Left lung (tissue), 4 donors: ENCODE measurements at regions not wholly inside any gene's neighbourhood (a gene's known extent, or its start where the extent isn't known, plus 50 kb on each side); places are given as distances from the start of the nearest gene placed in this dataset.

Source experiments
- ATAC-seq: fragments of 200-7000 bp; cut with Tn5 transposase; one replicate; pipeline ENCODE4 v1.9.1; 2020; ENCODE audit warnings: moderate library complexity
- DNase-seq, 4 donors: peaks; one replicate each; pipeline ENCODE4 v3.0.0-alpha.2; 2013 to 2020
- H3K27ac ChIP-seq, 2 donors: fragments of 200-600 bp; sonication (generic) in 1 of 2; one replicate each; pipeline versions ENCODE4 v1.5.0 to v1.8.0; 2020 to 2021
- H3K27me3 ChIP-seq, 2 donors: fragments of 200-600 bp; sonication (generic) in 1 of 2; one replicate each; pipeline versions ENCODE4 v1.5.0 to v1.8.0; 2020 to 2021
- H3K36me3 ChIP-seq, 2 donors: fragments of 200-600 bp; sonication (generic) in 1 of 2; one replicate each; pipeline versions ENCODE4 v1.5.0 to v1.8.0; 2020 to 2021
- H3K4me1 ChIP-seq, 2 donors: fragments of 200-600 bp; one replicate each; pipeline ENCODE4 v1.8.0; 2021
- H3K4me3 ChIP-seq, 2 donors: fragments of 200-600 bp; sonication (generic) in 1 of 2; one replicate each; pipeline versions ENCODE4 v1.5.0 to v1.8.0; 2020 to 2021; ENCODE audit warnings: mild to moderate bottlenecking in 1 of 2
- H3K9me3 ChIP-seq, 2 donors: fragments of 200-600 bp; sonication (generic) in 1 of 2; one replicate each; pipeline versions ENCODE4 v1.5.0 to v1.8.0; 2020 to 2021
- intact Hi-C, 2 donors: fragments of 100-400 bp; cut with DNase I; formaldehyde crosslinking; loops; one replicate each; pipeline versions ENCODE4 v1.11.2 to v1.14.2; 2022
- TF ChIP-seq, protein P1 (sequence below), 2 donors: fragments of 200-600 bp; sonication (generic) in 1 of 2; IDR thresholded peaks; one replicate each; pipeline versions ENCODE4 v1.5.0 to v1.8.0; 2021; ENCODE audit warnings: antibody characterized with exemption in 2 of 2
- donor health status: DM: no; HTN: yes; CAD: no.
- donor health status: DM: no; HTN: no; CAD: no.

DNA sequence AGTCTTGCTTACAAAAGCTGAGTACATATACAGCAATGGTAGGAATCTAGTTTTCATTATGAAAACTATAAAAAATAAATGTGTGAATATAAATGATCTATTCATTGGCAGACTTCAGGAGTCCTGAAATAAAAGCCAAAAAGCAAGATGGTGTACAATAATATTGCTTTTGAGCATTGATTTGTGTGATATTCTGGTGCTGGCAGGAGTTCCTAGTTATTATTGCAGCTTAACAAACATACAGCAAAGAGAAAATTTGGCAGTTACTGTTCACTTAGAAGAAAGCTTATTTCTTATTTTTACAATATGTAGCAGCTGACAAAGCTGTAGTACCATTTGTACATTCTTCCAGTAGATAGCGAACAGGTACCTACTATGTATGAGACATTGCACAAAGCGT lies 1518.9 kb upstream of the TENM4 start:
- Histone ChIP-seq H3K4me1 (no peaks in the 10 kb centered on the region), H3K27me3 (no peaks in the 10 kb centered on the region), H3K4me3 (no peak overlapping the region), H3K27ac (no peak overlapping the region), H3K9me3 (no peaks in the 10 kb centered on the region), H3K36me3 (no peaks in the 10 kb centered on the region)
- DNase-seq (no peak), ATAC-seq (no peak)
- intact Hi-C loops, result no loop called here
- TF ChIP-seq, protein P1, sequence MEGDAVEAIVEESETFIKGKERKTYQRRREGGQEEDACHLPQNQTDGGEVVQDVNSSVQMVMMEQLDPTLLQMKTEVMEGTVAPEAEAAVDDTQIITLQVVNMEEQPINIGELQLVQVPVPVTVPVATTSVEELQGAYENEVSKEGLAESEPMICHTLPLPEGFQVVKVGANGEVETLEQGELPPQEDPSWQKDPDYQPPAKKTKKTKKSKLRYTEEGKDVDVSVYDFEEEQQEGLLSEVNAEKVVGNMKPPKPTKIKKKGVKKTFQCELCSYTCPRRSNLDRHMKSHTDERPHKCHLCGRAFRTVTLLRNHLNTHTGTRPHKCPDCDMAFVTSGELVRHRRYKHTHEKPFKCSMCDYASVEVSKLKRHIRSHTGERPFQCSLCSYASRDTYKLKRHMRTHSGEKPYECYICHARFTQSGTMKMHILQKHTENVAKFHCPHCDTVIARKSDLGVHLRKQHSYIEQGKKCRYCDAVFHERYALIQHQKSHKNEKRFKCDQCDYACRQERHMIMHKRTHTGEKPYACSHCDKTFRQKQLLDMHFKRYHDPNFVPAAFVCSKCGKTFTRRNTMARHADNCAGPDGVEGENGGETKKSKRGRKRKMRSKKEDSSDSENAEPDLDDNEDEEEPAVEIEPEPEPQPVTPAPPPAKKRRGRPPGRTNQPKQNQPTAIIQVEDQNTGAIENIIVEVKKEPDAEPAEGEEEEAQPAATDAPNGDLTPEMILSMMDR (IDR thresholded peaks at IDR 0.05), result no peak

DNA sequence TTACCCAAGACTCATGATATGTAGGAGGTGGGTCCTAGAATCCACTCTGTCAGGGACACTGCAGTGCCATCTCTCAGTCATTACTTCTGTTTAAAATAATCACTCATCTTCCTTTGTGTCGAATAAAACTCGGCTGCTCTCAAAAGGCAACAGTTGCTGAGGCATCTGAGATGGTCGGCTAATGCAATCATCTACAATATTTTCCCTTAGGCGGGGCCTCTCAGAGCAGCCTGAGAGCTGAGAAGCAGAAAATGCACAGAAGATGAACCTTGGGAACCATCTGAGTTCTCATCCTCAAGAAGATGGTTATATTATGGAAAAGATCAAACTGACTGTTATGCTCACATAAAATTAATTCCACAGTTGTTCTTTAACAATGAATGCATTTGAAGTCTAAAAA lies 1518.2 kb upstream of the TENM4 start:
- intact Hi-C loops, result no loop called here
- H3K4me3 ChIP-seq, result no peak overlapping the region
- no peaks in the 10 kb centered on the region for H3K4me1 ChIP-seq
- no peaks in the 10 kb centered on the region for H3K27me3 ChIP-seq
- DNase-seq, result no peak
- no peak for ATAC-seq
- no peak overlapping the region for H3K27ac ChIP-seq
- TF ChIP-seq, protein P1 (IDR thresholded peaks at IDR 0.05), result no peak
- H3K9me3 ChIP-seq, result no peaks in the 10 kb centered on the region
- H3K36me3 ChIP-seq, result no peaks in the 10 kb centered on the region

DNA sequence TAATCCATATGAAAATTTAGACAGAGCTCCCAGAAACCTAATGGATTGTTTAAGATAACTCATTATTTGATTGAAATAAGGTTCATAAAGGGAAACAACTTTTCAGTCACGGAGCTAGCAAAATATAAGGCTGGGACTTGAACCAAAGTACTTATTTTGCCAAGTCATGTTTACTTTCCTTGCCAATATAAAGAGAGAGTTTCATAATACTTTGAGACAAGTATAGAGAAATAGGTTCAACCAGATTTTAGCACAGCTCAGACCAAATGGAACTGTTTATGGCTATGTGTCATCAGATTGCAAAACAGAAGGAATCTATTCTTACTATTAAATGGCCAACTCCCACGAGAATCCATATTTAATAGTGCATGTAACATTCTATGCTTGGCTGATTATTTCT lies 1517.5 kb upstream of the TENM4 start:
- DNase-seq (peak in 1 of 4 donors; percentile 7), ATAC-seq (peak; percentile 73)
- Histone ChIP-seq H3K27me3 (no peaks in the 10 kb centered on the region), H3K4me3 (no peak overlapping the region), H3K4me1 (no peaks in the 10 kb centered on the region), H3K9me3 (no peaks in the 10 kb centered on the region), H3K27ac (no peak overlapping the region), H3K36me3 (no peaks in the 10 kb centered on the region)
- TF ChIP-seq, protein P1 (IDR thresholded peaks at IDR 0.05), result no peak
- intact Hi-C loops, result no loop called here

DNA sequence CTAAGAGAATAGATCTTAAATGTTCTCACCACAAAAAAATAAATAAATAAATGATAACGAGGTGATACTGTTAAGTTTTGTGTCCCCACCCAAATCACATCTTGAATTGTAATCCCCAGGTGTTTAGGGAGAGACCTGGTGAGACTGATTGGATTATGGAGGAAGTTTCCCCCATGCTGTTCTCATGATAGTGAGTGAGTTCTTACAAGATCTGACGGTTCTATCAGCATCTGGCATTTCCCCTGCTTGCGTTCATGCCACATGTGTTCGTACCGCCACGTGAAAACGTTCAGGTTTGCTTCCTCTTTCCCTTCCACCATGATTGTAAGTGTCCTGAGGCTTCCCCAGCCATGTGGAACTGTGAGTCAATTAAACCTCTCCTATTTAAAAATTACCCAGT lies 1514.8 kb upstream of the TENM4 start:
- Histone ChIP-seq H3K36me3 (no peaks in the 10 kb centered on the region), H3K27me3 (no peaks in the 10 kb centered on the region), H3K4me1 (no peaks in the 10 kb centered on the region), H3K4me3 (no peak overlapping the region), H3K9me3 (no peaks in the 10 kb centered on the region), H3K27ac (no peak overlapping the region)
- no peak for ATAC-seq
- TF ChIP-seq, protein P1 (IDR thresholded peaks at IDR 0.05), result no peak
- intact Hi-C loops, result no loop called here
- no peak for DNase-seq

DNA sequence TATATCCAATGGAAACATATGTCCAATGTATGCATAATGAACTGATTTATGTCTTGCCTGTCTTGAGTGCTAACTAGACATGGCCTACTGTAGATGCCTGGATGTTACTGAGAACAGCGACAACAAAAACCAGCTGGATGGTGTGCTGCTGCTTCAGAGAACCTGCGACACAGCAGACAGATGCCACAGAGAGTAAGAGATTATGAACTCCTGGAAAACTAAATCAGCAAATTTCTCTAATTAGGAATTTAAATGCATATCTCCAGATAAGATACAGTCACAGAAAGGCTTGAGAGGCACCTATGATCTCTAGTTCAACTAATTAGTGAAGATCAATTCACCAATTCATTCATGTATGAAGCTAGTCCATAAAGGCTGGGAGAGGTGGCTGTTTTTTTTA lies 1508.0 kb upstream of the TENM4 start:
- H3K27me3 ChIP-seq, result no peaks in the 10 kb centered on the region
- ATAC-seq, result no peak
- no peaks in the 10 kb centered on the region for H3K4me1 ChIP-seq
- no peak overlapping the region for H3K4me3 ChIP-seq
- no peaks in the 10 kb centered on the region for H3K9me3 ChIP-seq
- no peak for DNase-seq
- intact Hi-C loops, result no loop called here
- H3K27ac ChIP-seq, result no peak overlapping the region
- no peaks in the 10 kb centered on the region for H3K36me3 ChIP-seq
- TF ChIP-seq, protein P1 (IDR thresholded peaks at IDR 0.05), result no peak
